ENCODE measurements at regions not wholly inside any gene's neighbourhood (a gene's known extent, or its start where the extent isn't known, plus 50 kb on each side); places are given as distances from the start of the nearest gene placed in this dataset.

DNA sequence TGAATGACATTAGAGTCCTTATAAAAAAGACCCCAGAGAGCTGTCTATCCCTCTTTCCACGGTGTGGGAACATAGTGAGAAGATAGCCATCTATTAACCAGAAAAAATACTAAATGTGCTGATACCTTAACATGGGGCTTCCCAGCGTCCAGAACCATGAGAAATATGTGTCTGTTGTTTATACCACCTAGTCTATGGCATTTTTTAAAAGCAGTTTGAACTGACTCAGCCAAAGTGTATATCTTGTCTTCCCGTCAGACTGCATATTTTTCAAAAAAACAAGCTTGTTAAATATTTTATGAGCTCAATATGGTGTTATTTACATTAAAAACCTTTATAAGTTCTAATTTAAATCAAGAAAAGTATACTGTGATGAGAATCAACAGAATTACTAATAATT lies 255.3 kb downstream of the HGF start (continued):
- TF ChIP-seq TFCP2L1 (CRISPR knock-in tag; IDR thresholded peaks at IDR 0.05) (no peak), FOXS1 (CRISPR knock-in tag; IDR thresholded peaks at IDR 0.05) (no peak), HOXB13 (CRISPR knock-in tag; IDR thresholded peaks at IDR 0.05; ENCODE audit: low read depth) (no peak)
- TF ChIP-seq, protein P1, sequence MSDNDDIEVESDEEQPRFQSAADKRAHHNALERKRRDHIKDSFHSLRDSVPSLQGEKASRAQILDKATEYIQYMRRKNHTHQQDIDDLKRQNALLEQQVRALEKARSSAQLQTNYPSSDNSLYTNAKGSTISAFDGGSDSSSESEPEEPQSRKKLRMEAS (IDR thresholded peaks at IDR 0.05) = no peak

DNA sequence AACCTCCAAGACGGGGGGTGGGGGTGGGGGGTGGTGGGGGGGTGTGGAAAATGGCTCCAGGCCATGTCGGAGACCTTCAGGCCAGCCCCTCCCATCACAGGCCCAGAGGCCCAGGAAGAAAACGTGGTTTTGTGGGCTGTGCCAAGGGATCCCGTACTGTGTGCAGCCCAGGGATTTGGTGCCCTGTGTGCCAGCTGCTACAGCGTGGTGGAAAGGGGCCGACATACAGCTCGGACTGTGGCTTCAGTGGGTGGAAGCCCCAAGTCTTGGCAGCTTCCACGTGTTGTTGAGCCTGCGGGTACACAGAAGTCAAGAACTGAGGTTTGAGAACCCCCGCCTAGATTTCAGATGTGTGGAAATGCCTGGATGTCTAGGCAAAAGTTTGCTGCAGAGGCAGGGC lies 259.7 kb downstream of the HGF start:
- 76% methylated on average over 9 of the region's 10 CpGs for WGBS (ENCODE audit: missing lambda C conversion rate)

DNA sequence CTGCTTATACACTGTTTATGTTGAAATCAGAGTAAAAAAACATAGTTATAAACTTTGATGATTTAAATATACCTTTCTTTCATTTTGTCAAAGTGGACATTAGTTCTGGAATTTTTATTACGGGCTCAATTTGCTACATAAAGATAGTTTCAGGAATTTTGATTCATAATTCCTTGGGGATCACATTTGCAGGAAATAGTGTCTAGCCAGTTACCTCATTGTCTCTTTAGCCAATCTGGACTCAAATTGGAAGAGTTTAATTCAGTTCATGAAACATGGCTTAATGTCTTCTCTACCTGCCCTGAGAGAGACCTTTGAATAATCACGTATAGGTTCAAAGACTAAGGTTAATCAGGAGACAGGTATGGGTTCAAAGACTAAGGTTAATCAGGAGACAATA lies 262.6 kb downstream of the HGF start:
- ATAC-seq (no peak), DNase-seq (ENCODE audit: low read depth in 1 of 2, low spot score in 1 of 2) (no peak), FAIRE-seq (no peak)
- Histone ChIP-seq H3K27ac (no peak overlapping the region), H3K9me3 (no peaks in the 10 kb centered on the region), H3K4me1 (no peaks in the 10 kb centered on the region), H3K4me2 (no peak overlapping the region), H3K4me3 (no peak overlapping the region)
- no peak for TF ChIP-seq FOSL2 (IDR thresholded peaks at IDR 0.05)
- TF ChIP-seq FOSL2 (CRISPR knock-in tag; IDR thresholded peaks at IDR 0.05) = no peak
- TF ChIP-seq ZC3H11A (IDR thresholded peaks at IDR 0.05) = no peak
- TF ChIP-seq, protein P2, sequence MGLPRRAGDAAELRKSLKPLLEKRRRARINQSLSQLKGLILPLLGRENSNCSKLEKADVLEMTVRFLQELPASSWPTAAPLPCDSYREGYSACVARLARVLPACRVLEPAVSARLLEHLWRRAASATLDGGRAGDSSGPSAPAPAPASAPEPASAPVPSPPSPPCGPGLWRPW (IDR thresholded peaks at IDR 0.05) = no peak
- TF ChIP-seq RFX5 (IDR thresholded peaks at IDR 0.05) = no peak
- no peak for TF ChIP-seq RCOR1 (IDR thresholded peaks at IDR 0.05; ENCODE audit: low read depth, low read length)
- no peak for TF ChIP-seq FOSB (CRISPR knock-in tag; IDR thresholded peaks at IDR 0.05)
- TF ChIP-seq, protein P3, sequence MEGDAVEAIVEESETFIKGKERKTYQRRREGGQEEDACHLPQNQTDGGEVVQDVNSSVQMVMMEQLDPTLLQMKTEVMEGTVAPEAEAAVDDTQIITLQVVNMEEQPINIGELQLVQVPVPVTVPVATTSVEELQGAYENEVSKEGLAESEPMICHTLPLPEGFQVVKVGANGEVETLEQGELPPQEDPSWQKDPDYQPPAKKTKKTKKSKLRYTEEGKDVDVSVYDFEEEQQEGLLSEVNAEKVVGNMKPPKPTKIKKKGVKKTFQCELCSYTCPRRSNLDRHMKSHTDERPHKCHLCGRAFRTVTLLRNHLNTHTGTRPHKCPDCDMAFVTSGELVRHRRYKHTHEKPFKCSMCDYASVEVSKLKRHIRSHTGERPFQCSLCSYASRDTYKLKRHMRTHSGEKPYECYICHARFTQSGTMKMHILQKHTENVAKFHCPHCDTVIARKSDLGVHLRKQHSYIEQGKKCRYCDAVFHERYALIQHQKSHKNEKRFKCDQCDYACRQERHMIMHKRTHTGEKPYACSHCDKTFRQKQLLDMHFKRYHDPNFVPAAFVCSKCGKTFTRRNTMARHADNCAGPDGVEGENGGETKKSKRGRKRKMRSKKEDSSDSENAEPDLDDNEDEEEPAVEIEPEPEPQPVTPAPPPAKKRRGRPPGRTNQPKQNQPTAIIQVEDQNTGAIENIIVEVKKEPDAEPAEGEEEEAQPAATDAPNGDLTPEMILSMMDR (IDR thresholded peaks at IDR 0.05) = no peak
- no peak for TF ChIP-seq TFCP2L1 (CRISPR knock-in tag; IDR thresholded peaks at IDR 0.05)
- TF ChIP-seq HOXB5 (CRISPR knock-in tag; IDR thresholded peaks at IDR 0.05) = no peak
- TF ChIP-seq, protein P4, sequence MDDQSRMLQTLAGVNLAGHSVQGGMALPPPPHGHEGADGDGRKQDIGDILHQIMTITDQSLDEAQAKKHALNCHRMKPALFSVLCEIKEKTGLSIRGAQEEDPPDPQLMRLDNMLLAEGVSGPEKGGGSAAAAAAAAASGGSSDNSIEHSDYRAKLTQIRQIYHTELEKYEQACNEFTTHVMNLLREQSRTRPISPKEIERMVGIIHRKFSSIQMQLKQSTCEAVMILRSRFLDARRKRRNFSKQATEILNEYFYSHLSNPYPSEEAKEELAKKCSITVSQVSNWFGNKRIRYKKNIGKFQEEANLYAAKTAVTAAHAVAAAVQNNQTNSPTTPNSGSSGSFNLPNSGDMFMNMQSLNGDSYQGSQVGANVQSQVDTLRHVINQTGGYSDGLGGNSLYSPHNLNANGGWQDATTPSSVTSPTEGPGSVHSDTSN (IDR thresholded peaks at IDR 0.05) = no peak
- CTCF ChIA-PET = interaction anchor here (0.9 to 4.2 kb wide), 3 partner anchors 209 to 1099 kb away, joined by 3 to 21 read pairs (median 4); no protein-coding TSS in a partner anchor
- POLR2A ChIA-PET = no interaction called here
- 91% methylated on average over 2 of the region's 2 CpGs for WGBS (ENCODE audit: missing lambda C conversion rate)

More for the DNA sequence above, 259.7 kb downstream of the HGF start:
- TF ChIP-seq NPAS2 (CRISPR knock-in tag; IDR thresholded peaks at IDR 0.05; ENCODE audit: borderline replicate concordance) (no peak), FOSB (CRISPR knock-in tag; IDR thresholded peaks at IDR 0.05) (no peak), EP300 (IDR thresholded peaks at IDR 0.05) (no peak), CEBPB (IDR thresholded peaks at IDR 0.05) (no peak), RNF2 (IDR thresholded peaks at IDR 0.05; ENCODE audit: borderline replicate concordance, low read depth) (no peak), MYC (IDR thresholded peaks at IDR 0.05; ENCODE audit: borderline replicate concordance, low read length) (no peak), ZC3H11A (IDR thresholded peaks at IDR 0.05) (no peak), NFE2L2 (conservative IDR thresholded peaks at IDR 0.05; ENCODE audit: low read length) (no peak)
- H3K4me2 ChIP-seq = no peak overlapping the region
- FAIRE-seq (no peak), DNase-seq (ENCODE audit: low read depth in 1 of 2, low spot score in 1 of 2) (no peak), ATAC-seq (no peak)
- POLR2A ChIA-PET = no interaction called here
- H3K4me3 ChIP-seq = no peak overlapping the region
- CTCF ChIA-PET = interaction anchor here (0.9 to 1.2 kb wide), 3 partner anchors 10 to 508 kb away, joined by 3 to 5 read pairs (median 4); no protein-coding TSS in a partner anchor
- no peak overlapping the region for H3K27ac ChIP-seq
- no peaks in the 10 kb centered on the region for H3K4me1 ChIP-seq
- H3K9me3 ChIP-seq = peaks cover 4% of the 10 kb centered on the region; the same call in 1 of the 3 replicates

DNA sequence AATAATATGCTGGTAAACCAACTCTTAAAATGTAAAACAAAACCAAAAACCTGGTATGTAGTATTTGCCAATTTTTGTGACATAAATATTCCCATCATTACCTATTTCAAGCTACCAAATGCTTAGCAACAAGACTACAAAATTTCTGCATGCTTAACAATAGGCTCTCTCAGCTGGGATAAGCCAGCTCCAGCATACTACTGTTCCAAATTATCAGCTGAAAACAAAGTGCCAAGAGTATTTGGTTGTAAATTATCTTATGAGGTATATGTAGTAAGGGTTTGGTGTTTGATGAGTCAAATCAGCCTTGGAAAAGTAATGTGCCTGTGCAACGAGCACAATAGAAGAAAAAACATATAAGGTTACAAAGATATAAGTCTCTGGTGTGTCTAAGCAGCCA lies 263.2 kb downstream of the HGF start:
- no peaks in the 10 kb centered on the region for H3K4me1 ChIP-seq
- DNase-seq (ENCODE audit: low read depth in 1 of 2, low spot score in 1 of 2) = no peak
- H3K27ac ChIP-seq = no peak overlapping the region
- H3K4me2 ChIP-seq = no peak overlapping the region
- ATAC-seq = no peak
- H3K9me3 ChIP-seq = no peaks in the 10 kb centered on the region
- FAIRE-seq = no peak
- H3K4me3 ChIP-seq = no peak overlapping the region
- ChIA-PET POLR2A (no interaction called here), CTCF (interaction anchor here (1.1 to 4.2 kb wide), 3 partner anchors 210 to 1098 kb away, joined by 3 to 21 read pairs (median 4); no protein-coding TSS in a partner anchor)
- whole genome bisulfite sequencing (ENCODE audit: missing lambda C conversion rate) = 24% methylated on average over 1 of the region's 1 CpG
- no peak for TF ChIP-seq FOSL2 (IDR thresholded peaks at IDR 0.05)
- TF ChIP-seq FOSL2 (CRISPR knock-in tag; IDR thresholded peaks at IDR 0.05) = no peak
- TF ChIP-seq CHD4 (IDR thresholded peaks at IDR 0.05; ENCODE audit: borderline replicate concordance) = no peak
- TF ChIP-seq TP53 (CRISPR knock-in tag; IDR thresholded peaks at IDR 0.05) = no peak
- TF ChIP-seq HOXA7 (CRISPR knock-in tag; IDR thresholded peaks at IDR 0.05) = no peak
- TF ChIP-seq GATA3 (IDR thresholded peaks at IDR 0.05; ENCODE audit: borderline replicate concordance) = no peak
- TF ChIP-seq TFCP2L1 (CRISPR knock-in tag; IDR thresholded peaks at IDR 0.05) = no peak
- no peak for TF ChIP-seq NR3C1 (IDR thresholded peaks at IDR 0.05)
- TF ChIP-seq, protein P4 (IDR thresholded peaks at IDR 0.05) = no peak
- no peak for TF ChIP-seq HOXB13 (CRISPR knock-in tag; IDR thresholded peaks at IDR 0.05; ENCODE audit: low read depth)
- TF ChIP-seq POLR2A (IDR thresholded peaks at IDR 0.05; ENCODE audit: low read length) = no peak
- no peak for TF ChIP-seq JUN (IDR thresholded peaks at IDR 0.05)
- no peak for TF ChIP-seq ZFP36 (IDR thresholded peaks at IDR 0.05; ENCODE audit: borderline replicate concordance, partially characterized antibody)
- TF ChIP-seq, protein P5, sequence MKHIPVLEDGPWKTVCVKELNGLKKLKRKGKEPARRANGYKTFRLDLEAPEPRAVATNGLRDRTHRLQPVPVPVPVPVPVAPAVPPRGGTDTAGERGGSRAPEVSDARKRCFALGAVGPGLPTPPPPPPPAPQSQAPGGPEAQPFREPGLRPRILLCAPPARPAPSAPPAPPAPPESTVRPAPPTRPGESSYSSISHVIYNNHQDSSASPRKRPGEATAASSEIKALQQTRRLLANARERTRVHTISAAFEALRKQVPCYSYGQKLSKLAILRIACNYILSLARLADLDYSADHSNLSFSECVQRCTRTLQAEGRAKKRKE (CRISPR knock-in tag; IDR thresholded peaks at IDR 0.05; ENCODE audit: low read depth) = no peak
- TF ChIP-seq RNF2 (IDR thresholded peaks at IDR 0.05; ENCODE audit: borderline replicate concordance, low read depth) = no peak
